Limb (tissue), 2 donors: ENCODE measurements at regions not wholly inside any gene's neighbourhood (a gene's known extent, or its start where the extent isn't known, plus 50 kb on each side); places are given as distances from the start of the nearest gene placed in this dataset.

Source experiments
- DNase-seq, 2 donors: peaks; one replicate each; pipeline ENCODE4 v3.0.0-alpha.2; 2016; ENCODE audit errors: extremely low spot score in 2 of 2

- DNase-seq: no peak
These were observed 58.9 kb upstream of the MON1B start for GRCh38 chr16:77132051-77132618.

GRCh38 chr16:77133706-77134105 lies 57.3 kb upstream of the MON1B start:
- DNase-seq: no peak

DNA sequence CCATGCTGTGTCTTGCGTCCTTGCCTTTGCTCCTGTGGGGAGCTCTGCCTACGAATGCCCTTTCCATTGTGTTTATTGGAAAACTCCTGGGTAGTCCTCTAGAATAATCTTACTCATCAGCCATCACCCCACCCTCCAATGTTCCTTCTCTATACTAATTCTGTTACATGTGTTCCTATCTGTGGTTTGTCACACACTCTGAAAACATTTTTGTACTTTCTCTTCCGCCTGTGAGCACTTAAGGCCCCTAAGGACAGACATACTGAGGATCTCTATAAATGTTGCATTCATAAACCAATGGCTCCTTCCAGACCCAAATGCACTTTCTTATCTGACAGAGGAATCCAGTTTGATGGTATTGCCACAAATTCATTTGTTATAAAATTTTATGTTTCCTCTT lies 53.9 kb upstream of the MON1B start:
- no peak for DNase-seq
